MG63 (cell line): ENCODE measurements at regions not wholly inside any gene's neighbourhood (a gene's known extent, or its start where the extent isn't known, plus 50 kb on each side); places are given as distances from the start of the nearest gene placed in this dataset.
"Not testable (repeated sequence)": the region's sequence is repeated elsewhere in the genome, so short reads cannot be mapped to it uniquely, and the experiment has no call there.

Experiments used
- DNase-seq: peaks from one replicate; pipeline ENCODE4 v3.0.0-alpha.2; 2020
- H3K27me3 ChIP-seq: fragments of 250-450 bp; sonication (Bioruptor Pico); 2 replicates; pipeline ENCODE4 v1.5.1; 2020; ENCODE audit warnings: mild to moderate bottlenecking, moderate library complexity
- H3K36me3 ChIP-seq: fragments of 250-450 bp; sonication (Bioruptor Pico); 2 replicates; pipeline ENCODE4 v1.5.1; 2020; ENCODE audit warnings: mild to moderate bottlenecking, moderate library complexity
- H3K4me3 ChIP-seq: fragments of 250-450 bp; sonication (Bioruptor Pico); 2 replicates; pipeline ENCODE4 v1.5.1; 2020; ENCODE audit warnings: mild to moderate bottlenecking, moderate library complexity
- H3K9me3 ChIP-seq: fragments of 250-450 bp; sonication (Bioruptor Pico); 2 replicates; pipeline ENCODE4 v1.5.1; 2020; ENCODE audit warnings: mild to moderate bottlenecking, moderate library complexity

DNA sequence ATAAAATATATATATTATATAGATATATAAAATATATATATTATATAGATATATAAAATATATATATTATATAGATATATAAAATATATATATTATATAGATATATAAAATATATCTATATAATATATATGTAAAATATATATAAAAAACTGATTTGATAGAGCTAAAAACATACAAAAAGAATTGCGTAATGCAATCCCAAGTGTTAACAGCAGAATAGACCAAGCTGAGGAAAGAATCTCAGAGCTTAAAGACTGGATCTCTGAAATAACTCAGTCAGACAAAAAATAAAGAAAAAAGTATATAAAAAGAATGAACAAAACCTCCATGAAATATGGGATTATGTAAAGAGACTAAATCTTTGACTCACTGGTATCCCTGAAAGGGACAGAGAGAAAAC, 112.8 kb upstream of the GCFC2 start:
- DNase-seq, H3K27me3 ChIP-seq, H3K4me3 ChIP-seq, H3K9me3 ChIP-seq, H3K36me3 ChIP-seq: not testable (repeated sequence)

DNA sequence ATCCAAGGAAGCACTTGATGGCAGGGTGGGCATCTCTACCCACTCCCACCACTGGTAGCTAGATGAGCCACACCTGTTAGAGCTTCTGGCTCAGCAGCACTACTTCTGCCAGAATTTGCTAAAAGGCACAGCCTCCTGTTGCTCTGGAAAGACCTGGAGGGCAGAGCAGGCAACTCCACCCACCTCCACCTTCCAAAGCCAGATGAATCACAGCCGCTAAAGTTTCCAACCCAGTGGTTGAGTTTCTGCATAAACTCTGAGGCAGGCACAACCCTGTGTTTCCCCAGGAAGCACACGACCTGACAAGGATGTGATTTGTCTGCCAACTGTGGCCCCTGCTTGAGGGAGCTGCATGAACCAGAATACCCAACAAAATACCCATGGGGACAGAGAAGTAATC, 111.6 kb upstream of the GCFC2 start:
- Histone ChIP-seq H3K4me3 (no peak overlapping the region), H3K9me3 (no peaks in the 10 kb centered on the region), H3K36me3 (no peaks in the 10 kb centered on the region), H3K27me3 (no peaks in the 10 kb centered on the region)
- no peak for DNase-seq

DNA sequence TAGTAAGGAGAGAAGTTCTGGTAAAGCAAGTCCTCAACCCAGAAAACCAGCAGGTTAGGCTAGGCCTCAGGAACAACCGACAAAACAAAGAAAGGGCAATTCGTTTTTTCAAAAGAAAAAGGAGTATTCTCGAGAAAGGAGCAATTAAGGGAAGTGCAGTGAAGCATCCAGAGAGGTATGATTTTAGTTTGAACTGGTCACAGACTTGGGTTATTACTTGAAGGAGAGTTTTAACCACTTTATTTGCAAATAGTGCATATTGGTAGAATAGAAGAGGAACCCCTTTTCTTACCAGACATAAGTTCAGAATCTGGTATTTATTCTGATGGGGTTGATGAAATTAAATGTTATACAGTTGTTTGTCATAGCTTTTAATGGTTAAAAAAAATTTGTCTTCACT, 110.0 kb upstream of the GCFC2 start:
- Histone ChIP-seq H3K36me3 (no peaks in the 10 kb centered on the region), H3K27me3 (no peaks in the 10 kb centered on the region), H3K4me3 (no peak overlapping the region), H3K9me3 (no peaks in the 10 kb centered on the region)
- DNase-seq: no peak

- H3K27me3 ChIP-seq: no peaks in the 10 kb centered on the region; the same call in 1 of the 2 replicates
- H3K9me3 ChIP-seq: no peaks in the 10 kb centered on the region
- no peaks in the 10 kb centered on the region for H3K36me3 ChIP-seq
- H3K4me3 ChIP-seq: no peak overlapping the region
- DNase-seq: no peak
Observed at GRCh38 chr2:75810611-75811330, 100.1 kb upstream of the GCFC2 start.

DNA sequence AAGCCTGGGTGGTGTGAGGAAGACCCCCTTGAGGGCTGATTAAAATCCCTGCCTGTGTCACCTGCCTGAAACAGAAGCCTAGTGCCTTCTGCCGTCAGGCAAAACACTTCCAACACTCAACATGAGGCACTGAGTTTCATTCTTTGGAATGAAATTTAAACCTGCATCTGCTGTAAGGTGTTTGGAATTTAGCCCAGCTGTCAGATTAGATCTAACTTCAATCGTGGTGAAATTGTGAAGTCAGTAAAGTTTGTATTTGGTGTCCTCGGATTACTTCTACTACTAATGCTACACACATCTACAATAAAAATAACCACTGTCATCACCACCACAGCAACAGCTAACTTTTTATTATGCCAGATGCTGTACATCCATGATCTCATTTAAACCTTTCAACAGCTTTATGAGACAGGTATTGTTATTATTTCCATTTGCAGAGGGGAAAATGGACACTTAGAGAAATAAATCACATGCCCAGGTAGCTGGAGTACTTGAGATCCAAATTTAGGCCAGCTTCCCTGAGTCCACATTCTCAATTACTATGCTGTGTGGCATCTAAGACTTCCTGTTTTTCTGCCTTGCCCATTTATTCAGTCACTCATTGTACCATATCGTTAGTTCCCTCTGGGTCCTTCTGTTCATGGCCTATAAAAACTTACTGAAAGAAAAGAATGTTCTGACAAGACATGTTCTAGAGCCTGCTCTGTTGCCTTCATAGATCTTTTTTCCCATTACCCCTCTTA, 98.2 kb upstream of the GCFC2 start:
- no peaks in the 10 kb centered on the region for H3K9me3 ChIP-seq
- no peaks in the 10 kb centered on the region for H3K27me3 ChIP-seq
- no peak overlapping the region for H3K4me3 ChIP-seq
- H3K36me3 ChIP-seq: no peaks in the 10 kb centered on the region
- no peak for DNase-seq

GRCh38 chr2:75807992-75808391, 97.3 kb upstream of the GCFC2 start:
- Histone ChIP-seq H3K4me3 (no peak overlapping the region), H3K36me3 (no peaks in the 10 kb centered on the region), H3K9me3 (no peaks in the 10 kb centered on the region), H3K27me3 (no peaks in the 10 kb centered on the region)
- DNase-seq: no peak

- H3K36me3 ChIP-seq: no peaks in the 10 kb centered on the region
- H3K4me3 ChIP-seq: no peak overlapping the region
- H3K9me3 ChIP-seq: no peaks in the 10 kb centered on the region
- DNase-seq: no peak
- H3K27me3 ChIP-seq: no peaks in the 10 kb centered on the region
Observed at GRCh38 chr2:75801234-75801982, 90.7 kb upstream of the GCFC2 start.

- H3K4me3 ChIP-seq: no peak overlapping the region
Observed at GRCh38 chr2:75800456-75800855, 89.7 kb upstream of the GCFC2 start.

DNA sequence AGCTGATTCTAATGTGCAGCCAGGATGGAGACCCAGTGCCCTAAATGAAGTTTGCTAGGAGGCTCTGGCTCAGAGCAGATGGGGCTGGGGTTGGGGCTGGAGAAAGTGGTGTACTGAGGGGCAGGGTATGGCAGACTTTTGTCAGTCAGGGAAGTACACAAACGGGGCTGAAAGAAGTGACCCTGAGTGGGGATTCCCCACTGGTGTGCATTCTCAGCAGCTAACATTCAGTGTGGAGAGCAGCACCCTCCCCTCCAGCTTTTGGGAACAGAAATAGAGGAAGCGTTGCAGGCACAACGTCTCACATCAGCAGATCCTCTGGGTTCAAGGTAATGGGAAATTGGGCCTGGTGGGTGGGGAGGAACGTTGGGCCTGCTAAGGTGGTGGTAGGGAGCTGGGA, 89.1 kb upstream of the GCFC2 start:
- DNase-seq: no peak
- no peaks in the 10 kb centered on the region for H3K27me3 ChIP-seq

More at GRCh38 chr2:75800456-75800855, 89.7 kb upstream of the GCFC2 start:
- DNase-seq: no peak
- H3K9me3 ChIP-seq: no peaks in the 10 kb centered on the region
- no peaks in the 10 kb centered on the region for H3K27me3 ChIP-seq
- H3K36me3 ChIP-seq: no peaks in the 10 kb centered on the region

DNA sequence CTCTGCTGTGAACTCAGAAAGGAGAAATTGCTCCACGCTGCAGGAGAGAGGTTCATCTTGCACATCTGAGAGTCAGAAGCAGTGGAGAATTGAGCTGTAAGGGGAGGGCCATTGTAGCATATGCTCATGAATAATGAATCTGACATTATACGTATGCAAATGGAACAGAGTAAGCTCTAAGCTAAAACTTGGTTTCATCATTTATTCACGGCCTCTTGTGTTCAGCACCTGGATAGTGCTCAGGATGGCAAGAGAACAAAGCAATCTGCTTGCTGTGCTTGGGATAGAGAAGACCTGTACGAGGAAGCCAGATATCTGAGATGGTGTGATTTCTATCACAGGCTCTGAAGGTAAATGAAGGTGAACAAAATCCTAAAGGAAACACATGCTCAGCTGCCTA, 87.9 kb upstream of the GCFC2 start:
- DNase-seq: no peak
- Histone ChIP-seq H3K9me3 (no peaks in the 10 kb centered on the region), H3K27me3 (no peaks in the 10 kb centered on the region), H3K4me3 (no peak overlapping the region), H3K36me3 (no peaks in the 10 kb centered on the region)

More for the DNA sequence above, 89.1 kb upstream of the GCFC2 start:
- Histone ChIP-seq H3K36me3 (no peaks in the 10 kb centered on the region), H3K4me3 (no peak overlapping the region), H3K9me3 (no peaks in the 10 kb centered on the region)

DNA sequence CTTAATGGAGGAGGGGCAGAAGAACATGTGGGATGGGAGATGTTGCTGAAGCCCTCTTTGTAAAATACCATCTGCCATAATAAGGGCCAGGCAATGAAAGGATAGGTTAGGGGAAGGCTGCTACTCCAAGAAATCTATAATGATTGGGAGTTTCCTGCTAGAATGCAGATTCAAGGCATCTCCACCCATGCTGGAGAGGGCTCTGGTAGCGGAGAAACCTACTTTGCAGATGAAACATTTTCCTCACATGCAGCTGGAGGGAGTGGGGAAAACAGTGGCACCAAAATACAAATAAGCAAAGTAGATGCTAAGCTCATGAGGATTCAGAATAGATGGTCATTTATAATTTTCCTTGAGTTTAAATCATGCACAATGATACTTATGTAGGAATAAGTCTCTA, 82.3 kb upstream of the GCFC2 start:
- no peaks in the 10 kb centered on the region for H3K9me3 ChIP-seq
- no peaks in the 10 kb centered on the region for H3K27me3 ChIP-seq
- no peak overlapping the region for H3K4me3 ChIP-seq
- DNase-seq: no peak
- no peaks in the 10 kb centered on the region for H3K36me3 ChIP-seq

- Histone ChIP-seq H3K36me3 (no peaks in the 10 kb centered on the region), H3K9me3 (no peaks in the 10 kb centered on the region), H3K4me3 (no peak overlapping the region), H3K27me3 (no peaks in the 10 kb centered on the region)
- DNase-seq: no peak
Observed at GRCh38 chr2:75792146-75792545, 81.4 kb upstream of the GCFC2 start.

DNA sequence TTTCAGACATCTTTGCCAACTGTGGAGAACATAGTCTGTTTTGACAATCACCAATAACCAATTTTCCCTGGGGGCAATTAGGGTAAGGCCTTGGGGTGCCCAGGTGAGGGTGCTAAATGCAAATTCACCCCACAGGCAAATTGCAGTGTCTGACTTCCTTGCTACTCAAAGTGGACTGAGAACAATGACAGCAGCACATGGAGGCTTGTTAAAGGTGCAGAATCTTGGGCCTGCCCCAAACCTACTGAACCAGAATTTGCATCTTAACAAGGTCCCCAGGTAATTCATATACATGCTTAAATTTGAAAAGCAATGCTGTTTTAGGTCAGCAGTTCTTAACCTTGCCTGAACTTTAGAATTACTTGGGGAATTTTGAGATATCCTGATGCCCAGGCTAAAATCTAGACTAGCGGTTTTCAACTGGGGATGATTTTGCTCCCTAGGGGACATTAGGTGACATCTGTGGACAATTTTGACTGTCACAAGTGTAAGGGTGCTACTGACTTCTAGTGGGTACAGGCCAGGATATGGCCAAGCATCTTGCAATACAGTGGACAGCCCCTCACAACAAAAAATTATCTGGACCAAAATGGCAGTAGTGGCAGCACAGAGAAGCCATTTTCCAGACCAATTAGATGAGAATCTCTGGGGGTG, 80.2 kb upstream of the GCFC2 start:
- Histone ChIP-seq H3K4me3 (no peak overlapping the region), H3K36me3 (no peaks in the 10 kb centered on the region), H3K27me3 (no peaks in the 10 kb centered on the region), H3K9me3 (no peaks in the 10 kb centered on the region)
- DNase-seq: no peak

DNA sequence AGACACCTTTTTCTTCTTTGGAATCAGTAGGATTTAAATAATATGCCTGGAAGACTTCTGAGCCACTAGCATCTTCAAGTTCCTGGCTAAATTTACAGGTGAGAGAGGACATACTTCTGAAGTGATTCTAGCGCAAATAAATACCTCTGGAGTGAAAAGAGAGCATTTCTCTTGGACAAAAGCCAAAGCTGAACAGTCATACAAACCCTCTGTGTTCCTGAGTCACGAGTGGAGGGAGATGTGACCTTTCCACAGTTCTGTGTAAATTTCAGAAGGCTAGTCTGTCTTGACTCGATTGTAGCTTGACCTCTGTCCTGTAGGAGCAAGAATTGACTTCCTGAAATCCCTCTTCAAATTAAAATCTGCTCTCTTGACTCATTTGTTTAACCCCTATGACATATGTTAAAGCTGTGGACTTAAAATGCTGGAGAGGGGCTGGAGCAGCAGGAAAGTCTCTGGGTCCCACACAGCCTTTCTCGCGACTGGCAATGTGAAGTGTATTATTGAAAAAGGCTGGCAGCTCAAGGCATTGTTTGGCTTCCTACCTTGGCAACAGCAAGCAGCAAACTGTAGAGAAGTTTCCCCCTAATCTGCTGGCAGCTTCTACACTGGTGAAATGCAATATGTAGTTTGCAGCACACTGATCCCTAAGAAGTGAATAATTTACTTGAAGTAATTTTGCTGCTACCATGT, 79.6 kb upstream of the GCFC2 start:
- no peaks in the 10 kb centered on the region for H3K9me3 ChIP-seq
- H3K27me3 ChIP-seq: no peaks in the 10 kb centered on the region
- no peak overlapping the region for H3K4me3 ChIP-seq
- DNase-seq: no peak
- H3K36me3 ChIP-seq: no peaks in the 10 kb centered on the region

DNA sequence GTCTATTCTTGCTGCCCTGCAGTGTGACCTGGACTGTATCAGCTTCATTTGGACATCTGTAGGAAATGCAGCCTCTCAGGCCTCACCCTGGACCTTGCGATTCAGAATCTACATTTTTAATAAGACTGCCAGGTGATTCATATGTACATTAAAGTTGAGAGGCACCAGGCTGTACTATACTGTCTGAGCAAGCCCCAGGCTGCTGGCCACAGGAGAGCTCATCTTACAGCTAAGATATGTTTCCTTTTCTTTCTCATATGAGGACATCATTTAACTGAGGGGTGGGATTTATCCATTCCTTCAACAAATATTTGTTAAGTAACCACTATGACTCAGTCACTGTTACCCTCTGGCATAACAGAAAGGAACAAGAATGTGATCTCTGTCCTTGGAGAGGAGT, 78.2 kb upstream of the GCFC2 start:
- no peaks in the 10 kb centered on the region for H3K9me3 ChIP-seq

DNA sequence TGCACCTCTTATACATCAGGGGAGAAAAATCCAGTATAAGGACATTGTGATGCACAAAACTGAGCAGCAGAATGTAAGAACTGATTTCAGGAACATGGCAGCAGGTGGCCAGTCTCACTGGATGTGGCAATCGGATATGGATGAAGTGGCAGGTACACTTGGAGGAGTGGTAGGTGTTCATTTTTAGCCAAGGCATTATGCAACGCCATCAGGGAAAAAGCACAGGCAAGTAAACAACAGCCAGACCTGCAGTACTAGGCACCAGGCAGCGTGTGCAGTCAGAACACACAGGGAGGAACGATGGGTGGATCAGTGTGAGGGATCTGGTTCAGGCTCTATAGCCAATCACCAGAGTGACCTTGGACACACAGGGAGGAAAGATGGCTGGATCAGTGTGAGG, 77.4 kb upstream of the GCFC2 start:
- no peak overlapping the region for H3K4me3 ChIP-seq
- H3K36me3 ChIP-seq: no peaks in the 10 kb centered on the region
- H3K9me3 ChIP-seq: no peaks in the 10 kb centered on the region
- no peaks in the 10 kb centered on the region for H3K27me3 ChIP-seq
- DNase-seq: no peak

More for the DNA sequence above, 78.2 kb upstream of the GCFC2 start:
- H3K27me3 ChIP-seq: no peaks in the 10 kb centered on the region
- no peak for DNase-seq
- H3K4me3 ChIP-seq: no peak overlapping the region
- H3K36me3 ChIP-seq: no peaks in the 10 kb centered on the region
